Body of pancreas (tissue), 4 donors: ENCODE measurements at regions not wholly inside any gene's neighbourhood (a gene's known extent, or its start where the extent isn't known, plus 50 kb on each side); places are given as distances from the start of the nearest gene placed in this dataset.

ENCODE experiments used
- POLR2A ChIP-seq, 3 donors: fragments of 450-650 bp; IDR thresholded peaks; one replicate each; pipeline ENCODE4 v1.6.1; 2016; ENCODE audit warnings: antibody characterized with exemption in 3 of 3, mild to moderate bottlenecking in 2 of 3
- TF ChIP-seq, protein P1 (sequence below), 7 experiments: fragments of 450-650 bp in 4 of 7; fragments of 200-600 bp in 3 of 7; sonication (generic) in 3 of 7; IDR thresholded peaks; one replicate each; pipeline ENCODE4 v1.5.1; 2016 to 2019; ENCODE audit warnings: antibody characterized with exemption in 7 of 7

- TF ChIP-seq POLR2A (IDR thresholded peaks at IDR 0.05) = peak; percentile 71 to 93 (median 90)
- TF ChIP-seq, protein P1, sequence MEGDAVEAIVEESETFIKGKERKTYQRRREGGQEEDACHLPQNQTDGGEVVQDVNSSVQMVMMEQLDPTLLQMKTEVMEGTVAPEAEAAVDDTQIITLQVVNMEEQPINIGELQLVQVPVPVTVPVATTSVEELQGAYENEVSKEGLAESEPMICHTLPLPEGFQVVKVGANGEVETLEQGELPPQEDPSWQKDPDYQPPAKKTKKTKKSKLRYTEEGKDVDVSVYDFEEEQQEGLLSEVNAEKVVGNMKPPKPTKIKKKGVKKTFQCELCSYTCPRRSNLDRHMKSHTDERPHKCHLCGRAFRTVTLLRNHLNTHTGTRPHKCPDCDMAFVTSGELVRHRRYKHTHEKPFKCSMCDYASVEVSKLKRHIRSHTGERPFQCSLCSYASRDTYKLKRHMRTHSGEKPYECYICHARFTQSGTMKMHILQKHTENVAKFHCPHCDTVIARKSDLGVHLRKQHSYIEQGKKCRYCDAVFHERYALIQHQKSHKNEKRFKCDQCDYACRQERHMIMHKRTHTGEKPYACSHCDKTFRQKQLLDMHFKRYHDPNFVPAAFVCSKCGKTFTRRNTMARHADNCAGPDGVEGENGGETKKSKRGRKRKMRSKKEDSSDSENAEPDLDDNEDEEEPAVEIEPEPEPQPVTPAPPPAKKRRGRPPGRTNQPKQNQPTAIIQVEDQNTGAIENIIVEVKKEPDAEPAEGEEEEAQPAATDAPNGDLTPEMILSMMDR (IDR thresholded peaks at IDR 0.05) = no peak
Measured at GRCh38 chr6:26199057-26199772, 112.0 kb downstream of the HFE start.
